PC-3 (cell line): ENCODE measurements at regions not wholly inside any gene's neighbourhood (a gene's known extent, or its start where the extent isn't known, plus 50 kb on each side); places are given as distances from the start of the nearest gene placed in this dataset.

Experiments used
- CTCF ChIP-seq: fragments of 300-600 bp; sonication (generic); conservative IDR thresholded peaks from 2 replicates; pipeline ENCODE4 v1.5.1; 2017; ENCODE audit warnings: antibody characterized with exemption, low read depth, mild to moderate bottlenecking, low read length
- EZH2 ChIP-seq: fragments of 300-600 bp; sonication (generic); IDR thresholded peaks from one replicate; pipeline ENCODE4 v1.6.1; 2017; ENCODE audit warnings: antibody characterized with exemption, mild to moderate bottlenecking, low read length; ENCODE audit not compliant: unreplicated experiment
- EZH2phosphoT487 ChIP-seq: fragments of 300-600 bp; sonication (generic); IDR thresholded peaks from 2 replicates; pipeline ENCODE4 v1.6.1; 2018; ENCODE audit warnings: mild to moderate bottlenecking, antibody characterized with exemption, low read length, borderline replicate concordance

- no peak for TF ChIP-seq CTCF
- no peak for TF ChIP-seq EZH2
- no peak for TF ChIP-seq EZH2phosphoT487
Observed at GRCh38 chr4:107148904-107149303, 112.8 kb upstream of the DKK2 start.
